WTC11 (cell line): ENCODE measurements at regions not wholly inside any gene's neighbourhood (a gene's known extent, or its start where the extent isn't known, plus 50 kb on each side); places are given as distances from the start of the nearest gene placed in this dataset.

Experiments
- ATAC-seq: fragments of 200-7000 bp; cut with Tn5 transposase; 2 replicates; pipeline ENCODE4 v1.10.0; 2021; ENCODE audit warnings: mild to moderate bottlenecking, moderate library complexity
- CTCF ChIA-PET: fragments of 300-600 bp; sonication (Branson Sonifier 250); formaldehyde crosslinking; loops from one replicate; lab custom pipeline; 2021; ENCODE audit warnings: antibody characterized with exemption; lab: Charles Lee
- POLR2A ChIA-PET: fragments of 350-600 bp; sonication (Branson Sonifier 250); formaldehyde crosslinking; loops from one replicate; lab custom pipeline; 2021; ENCODE audit warnings: antibody characterized with exemption; lab: Charles Lee
- DNase-seq: peaks from one replicate; pipeline ENCODE4 v3.0.0; 2021; ENCODE audit warnings: low spot score
- H3K27ac Mint-ChIP-seq: 2 replicates; pipeline ENCODE4 v1.8.0; 2021; ENCODE audit warnings: mixed read lengths
- H3K27me3 Mint-ChIP-seq: 2 replicates; pipeline ENCODE4 v1.8.0; 2021; ENCODE audit warnings: low read depth, mild to moderate bottlenecking, moderate library complexity, mixed read lengths
- H3K36me3 Mint-ChIP-seq: 2 replicates; pipeline ENCODE4 v1.8.0; 2021; ENCODE audit warnings: mixed read lengths
- H3K4me1 Mint-ChIP-seq: 2 replicates; pipeline ENCODE4 v1.8.0; 2022; ENCODE audit warnings: mixed read lengths
- H3K4me3 Mint-ChIP-seq: 2 replicates; pipeline ENCODE4 v1.8.0; 2021; ENCODE audit warnings: mild to moderate bottlenecking, moderate library complexity, mixed read lengths
- H3K9me3 Mint-ChIP-seq: 2 replicates; pipeline ENCODE4 v1.8.0; 2021; ENCODE audit warnings: mixed read lengths
- CREB1 ChIP-seq: sonication (generic); formaldehyde crosslinking; IDR thresholded peaks from 2 replicates; pipeline ENCODE4 v1.8.0; 2023; ENCODE audit warnings: mild to moderate bottlenecking, missing genetic modification reagents
- FOXP1 ChIP-seq: sonication (generic); formaldehyde crosslinking; IDR thresholded peaks from 2 replicates; pipeline ENCODE4 v1.8.0; 2022; ENCODE audit warnings: missing genetic modification reagents, mild to moderate bottlenecking, moderate library complexity, borderline replicate concordance
- FOXP4 ChIP-seq: sonication (generic); formaldehyde crosslinking; IDR thresholded peaks from 2 replicates; pipeline ENCODE4 v1.8.0; 2022; ENCODE audit warnings: mild to moderate bottlenecking, missing genetic modification reagents
- HMGA2 ChIP-seq: fragments of 250-450 bp; sonication (Bioruptor Pico); IDR thresholded peaks from 2 replicates; pipeline ENCODE4 v1.4.0; 2021; ENCODE audit warnings: mild to moderate bottlenecking, moderate library complexity
- HMGXB4 ChIP-seq: sonication (generic); formaldehyde crosslinking; IDR thresholded peaks from 2 replicates; pipeline ENCODE4 v1.8.1; 2023; ENCODE audit warnings: mild to moderate bottlenecking, moderate library complexity, missing genetic modification reagents
- IRF2 ChIP-seq: sonication (generic); formaldehyde crosslinking; IDR thresholded peaks from 2 replicates; pipeline ENCODE4 v1.8.0; 2022; ENCODE audit warnings: low read depth, missing genetic modification reagents, borderline replicate concordance
- MLX ChIP-seq: sonication (generic); formaldehyde crosslinking; IDR thresholded peaks from 2 replicates; pipeline ENCODE4 v1.8.1; 2023; ENCODE audit warnings: mild to moderate bottlenecking, missing genetic modification reagents, moderate library complexity
- NFATC4 ChIP-seq: fragments of 250-450 bp; sonication (Bioruptor Pico); IDR thresholded peaks from 2 replicates; pipeline ENCODE4 v1.9.0; 2021; ENCODE audit warnings: mild to moderate bottlenecking
- NR1H2 ChIP-seq: sonication (generic); formaldehyde crosslinking; IDR thresholded peaks from 2 replicates; pipeline ENCODE4 v1.9.0; 2021; ENCODE audit warnings: mild to moderate bottlenecking, moderate library complexity, missing genetic modification reagents
- OVOL2 ChIP-seq: fragments of 250-450 bp; sonication (Bioruptor Pico); IDR thresholded peaks from 2 replicates; pipeline ENCODE4 v1.9.0; 2021; ENCODE audit warnings: mild to moderate bottlenecking, borderline replicate concordance
- PREB ChIP-seq: sonication (generic); formaldehyde crosslinking; IDR thresholded peaks from 2 replicates; pipeline ENCODE4 v1.8.1; 2022; ENCODE audit warnings: mild to moderate bottlenecking, missing genetic modification reagents, moderate library complexity, borderline replicate concordance
- RELA ChIP-seq: sonication (generic); formaldehyde crosslinking; IDR thresholded peaks from 2 replicates; pipeline ENCODE4 v1.8.1; 2022; ENCODE audit warnings: missing genetic modification reagents, mild to moderate bottlenecking, borderline replicate concordance
- TEAD1 ChIP-seq: sonication (generic); formaldehyde crosslinking; IDR thresholded peaks from 2 replicates; pipeline ENCODE4 v1.8.0; 2022; ENCODE audit warnings: mild to moderate bottlenecking, missing genetic modification reagents
- TEAD4 ChIP-seq: sonication (generic); formaldehyde crosslinking; IDR thresholded peaks from 2 replicates; pipeline ENCODE4 v1.8.0; 2022; ENCODE audit warnings: mild to moderate bottlenecking, missing genetic modification reagents
- ZBTB43 ChIP-seq: sonication (generic); formaldehyde crosslinking; IDR thresholded peaks from 2 replicates; pipeline ENCODE4 v1.8.1; 2023; ENCODE audit warnings: mild to moderate bottlenecking, missing genetic modification reagents
- ZNF219 ChIP-seq: sonication (generic); formaldehyde crosslinking; IDR thresholded peaks from 2 replicates; pipeline ENCODE4 v1.8.0; 2023; ENCODE audit warnings: missing genetic modification reagents, mild to moderate bottlenecking, borderline replicate concordance
- ZNF263 ChIP-seq: sonication (generic); formaldehyde crosslinking; IDR thresholded peaks from 2 replicates; pipeline ENCODE4 v1.8.1; 2022; ENCODE audit warnings: low read depth, mild to moderate bottlenecking, moderate library complexity, missing genetic modification reagents
- ZNF532 ChIP-seq: fragments of 250-450 bp; sonication (Bioruptor Pico); IDR thresholded peaks from 2 replicates; pipeline ENCODE4 v1.9.0; 2021; ENCODE audit warnings: mild to moderate bottlenecking, borderline replicate concordance
- ZSCAN18 ChIP-seq: fragments of 250-450 bp; sonication (Bioruptor Pico); IDR thresholded peaks from 2 replicates; pipeline ENCODE4 v2.1.2; 2022; ENCODE audit warnings: mild to moderate bottlenecking, moderate library complexity

- Mint-ChIP-seq H3K9me3 (peaks cover 5% of the 10 kb centered on the region; the same call in 1 of the 2 replicates), H3K36me3 (no peaks in the 10 kb centered on the region), H3K27me3 (no peaks in the 10 kb centered on the region; the same call in 1 of the 2 replicates), H3K27ac (no peak overlapping the region), H3K4me1 (peaks cover 8% of the 10 kb centered on the region), H3K4me3 (no peak overlapping the region)
- ATAC-seq = no peak
- CTCF ChIA-PET = no interaction called here
- DNase-seq = no peak
- POLR2A ChIA-PET = no interaction called here
- TF ChIP-seq IRF2 (no peak), PREB (no peak), MLX (no peak), ZNF263 (CRISPR knock-in tag) (no peak), ZNF532 (CRISPR knock-in tag) (no peak), HMGXB4 (CRISPR knock-in tag) (no peak), TEAD1 (CRISPR knock-in tag) (no peak)
Measured at GRCh38 chr3:171972871-171973348, 66.5 kb upstream of the FNDC3B start.

GRCh38 chr3:171974986-171975837 is 64.2 kb upstream of the FNDC3B start:
- no peak for DNase-seq
- no peaks in the 10 kb centered on the region for H3K9me3 Mint-ChIP-seq
- H3K27ac Mint-ChIP-seq = no peak overlapping the region
- CTCF ChIA-PET = no interaction called here
- no peak for ATAC-seq
- TF ChIP-seq MLX (no peak), ZSCAN18 (no peak), ZNF219 (CRISPR knock-in tag) (no peak), TEAD4 (CRISPR knock-in tag) (no peak), NR1H2 (CRISPR knock-in tag) (no peak), RELA (no peak), ZBTB43 (no peak), CREB1 (CRISPR knock-in tag) (no peak), FOXP4 (CRISPR knock-in tag) (no peak), HMGA2 (CRISPR knock-in tag) (no peak), OVOL2 (CRISPR knock-in tag) (no peak), NFATC4 (CRISPR knock-in tag) (no peak), ZNF263 (CRISPR knock-in tag) (no peak), FOXP1 (CRISPR knock-in tag) (no peak)
- POLR2A ChIA-PET = no interaction called here
- H3K4me1 Mint-ChIP-seq = peaks cover 8% of the 10 kb centered on the region
- H3K36me3 Mint-ChIP-seq = no peaks in the 10 kb centered on the region
- H3K4me3 Mint-ChIP-seq = no peak overlapping the region
- H3K27me3 Mint-ChIP-seq = no peaks in the 10 kb centered on the region; the same call in 1 of the 2 replicates
